ENCODE measurements at regions not wholly inside any gene's neighbourhood (a gene's known extent, or its start where the extent isn't known, plus 50 kb on each side); places are given as distances from the start of the nearest gene placed in this dataset.
A peak's percentile ranks its signal among the peaks of the same experiment; 100 is the strongest.
"Not testable (repeated sequence)": the region's sequence is repeated elsewhere in the genome, so short reads cannot be mapped to it uniquely, and the experiment has no call there.

DNA sequence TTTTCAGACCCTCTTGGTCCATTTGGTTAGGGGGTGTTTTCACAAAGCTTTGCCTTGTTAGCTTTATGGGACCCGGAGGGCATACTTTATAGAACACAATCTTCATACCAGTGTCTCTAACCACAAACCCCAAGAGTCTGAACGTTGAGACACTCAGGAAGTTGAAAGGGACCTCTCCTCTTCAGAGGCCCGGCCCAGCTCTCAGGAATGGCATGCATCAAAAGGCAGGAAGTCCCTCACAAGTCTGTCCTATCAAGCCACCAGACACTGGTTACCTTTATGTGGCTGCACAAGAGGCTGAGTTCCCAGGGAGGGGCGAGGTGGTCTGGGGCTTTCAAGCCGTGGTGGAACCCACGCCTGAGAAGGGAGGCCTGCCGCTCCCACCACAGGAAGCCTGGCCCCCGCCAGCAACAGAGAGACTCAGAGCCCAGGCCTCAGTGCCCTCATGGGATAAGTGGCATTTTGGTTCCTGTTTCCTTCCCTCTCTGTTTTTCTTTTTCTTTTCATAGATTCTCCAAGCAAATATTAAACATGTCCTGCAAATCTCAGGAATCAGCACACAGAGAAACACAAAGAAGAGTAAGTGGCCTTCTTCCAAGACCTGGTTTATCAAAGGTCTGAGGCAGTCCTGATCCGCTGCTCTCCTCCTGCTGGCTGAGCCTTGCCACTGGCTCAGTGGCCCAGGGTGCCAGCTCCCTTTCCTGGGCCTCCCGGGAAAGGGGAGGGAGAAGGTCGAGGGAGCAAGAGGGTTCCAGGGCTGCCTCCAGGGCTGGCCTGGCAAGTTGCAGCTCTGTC lies 50.6 kb upstream of the SMURF2 start:
- TF ChIP-seq, protein P1, sequence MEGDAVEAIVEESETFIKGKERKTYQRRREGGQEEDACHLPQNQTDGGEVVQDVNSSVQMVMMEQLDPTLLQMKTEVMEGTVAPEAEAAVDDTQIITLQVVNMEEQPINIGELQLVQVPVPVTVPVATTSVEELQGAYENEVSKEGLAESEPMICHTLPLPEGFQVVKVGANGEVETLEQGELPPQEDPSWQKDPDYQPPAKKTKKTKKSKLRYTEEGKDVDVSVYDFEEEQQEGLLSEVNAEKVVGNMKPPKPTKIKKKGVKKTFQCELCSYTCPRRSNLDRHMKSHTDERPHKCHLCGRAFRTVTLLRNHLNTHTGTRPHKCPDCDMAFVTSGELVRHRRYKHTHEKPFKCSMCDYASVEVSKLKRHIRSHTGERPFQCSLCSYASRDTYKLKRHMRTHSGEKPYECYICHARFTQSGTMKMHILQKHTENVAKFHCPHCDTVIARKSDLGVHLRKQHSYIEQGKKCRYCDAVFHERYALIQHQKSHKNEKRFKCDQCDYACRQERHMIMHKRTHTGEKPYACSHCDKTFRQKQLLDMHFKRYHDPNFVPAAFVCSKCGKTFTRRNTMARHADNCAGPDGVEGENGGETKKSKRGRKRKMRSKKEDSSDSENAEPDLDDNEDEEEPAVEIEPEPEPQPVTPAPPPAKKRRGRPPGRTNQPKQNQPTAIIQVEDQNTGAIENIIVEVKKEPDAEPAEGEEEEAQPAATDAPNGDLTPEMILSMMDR (IDR thresholded peaks at IDR 0.05; ENCODE audit: low read depth, low read length, missing control alignments) = peak; percentile 23
- in situ Hi-C loops (cut with HindIII; ENCODE audit: low sequenced_read_pairs); H3K4me3 ChIP-seq (ENCODE audit: low read depth, low read length); DNase-seq (ENCODE audit: low read depth): not testable (repeated sequence)
